Heart left ventricle (tissue), 16 donors: ENCODE measurements at regions not wholly inside any gene's neighbourhood (a gene's known extent, or its start where the extent isn't known, plus 50 kb on each side); places are given as distances from the start of the nearest gene placed in this dataset.

ENCODE experiments used
- ATAC-seq, 4 donors: fragments of 200-7000 bp; cut with Tn5 transposase; one replicate each; pipeline ENCODE4 v1.9.1; 2020 to 2022; ENCODE audit warnings: moderate library complexity in 4 of 4, mild to moderate bottlenecking in 3 of 4, moderate number of reproducible peaks in 1 of 4
- DNase-seq, 5 donors: peaks; one replicate each; pipeline ENCODE4 v3.0.0-alpha.2; 2020
- H3K27ac ChIP-seq, 12 donors: fragments of 200-600 bp; sonication (generic) in 4 of 12; one replicate each; pipeline versions ENCODE4 v1.5.0 to v1.8.0; 2016 to 2022; ENCODE audit warnings: mild to moderate bottlenecking in 2 of 12
- H3K27me3 ChIP-seq, 9 donors: fragments of 200-600 bp; sonication (generic) in 2 of 9; one replicate each; pipeline versions ENCODE4 v1.5.1 to v1.8.0; 2016 to 2022; ENCODE audit warnings: mild to moderate bottlenecking in 3 of 9
- H3K36me3 ChIP-seq, 9 donors: fragments of 200-600 bp; sonication (generic) in 2 of 9; one replicate each; pipeline versions ENCODE4 v1.5.0 to v1.8.0; 2018 to 2022; ENCODE audit warnings: mild to moderate bottlenecking in 2 of 9
- H3K4me1 ChIP-seq, 12 donors: fragments of 200-600 bp; sonication (generic) in 4 of 12; one replicate each; pipeline versions ENCODE4 v1.5.0 to v1.8.0; 2016 to 2022; ENCODE audit warnings: mild to moderate bottlenecking in 3 of 12
- H3K4me3 ChIP-seq, 12 donors: fragments of 200-600 bp; sonication (generic) in 4 of 12; one replicate each; pipeline versions ENCODE4 v1.5.0 to v1.8.0; 2017 to 2022; ENCODE audit warnings: mild to moderate bottlenecking in 9 of 12, moderate library complexity in 4 of 12
- H3K9me3 ChIP-seq, 12 donors: fragments of 200-600 bp; sonication (generic) in 4 of 12; one replicate each; pipeline versions ENCODE4 v1.5.0 to v1.8.0; 2016 to 2022; ENCODE audit warnings: mild to moderate bottlenecking in 1 of 12
- POLR2A ChIP-seq, 2 donors: fragments of 450-650 bp; IDR thresholded peaks; one replicate each; pipeline ENCODE4 v1.6.1; 2017; ENCODE audit warnings: antibody characterized with exemption in 2 of 2, mild to moderate bottlenecking in 2 of 2, moderate library complexity in 2 of 2
- WGBS, 4 donors: extraction: QIAGEN DNeasy Blood & Tissue Kit in 2 of 4; methylation state at CpG; one replicate each; pipeline versions ENCODE4 v1.1.5 to v1.1.7; 2013 to 2018; 5-methylcytosine and 5-hydroxymethylcytosine counted together
- intact Hi-C, 10 donors: fragments of 100-400 bp; cut with DNase I; formaldehyde crosslinking; loops; one replicate each; pipeline versions ENCODE4 v1.11.1 to v1.14.2; 2022
- TF ChIP-seq, protein P1 (sequence below), 12 donors: fragments of 200-600 bp; sonication (generic) in 4 of 12; IDR thresholded peaks; one replicate each; pipeline versions ENCODE4 v1.5.0 to v1.8.0; 2018 to 2022; ENCODE audit warnings: antibody characterized with exemption in 12 of 12, mild to moderate bottlenecking in 5 of 12
- donor health status: ischemic (EF 13 %, LVEDD 7.1; RV severe dilation, severe dysfunction).
- donor health status: healthy with polysubstance abuse.
- donor health status: DM: no; HTN: yes; CAD: no.
- donor health status: DM: no; HTN: no; CAD: no.
- donor health status: ischemic (EF 25% LVEDD 6.9; RV normal size, moderate dysfunction).
- donor health status: ischemic (EF 25% LVEDD 5.7; RV mildly dilated, moderate dysfunction).
- donor health status: healthy.
- donor health status: DM: yes; HTN: yes; CAD: no.
- donor health status: ischemic (EF 35%, LVEDD 5.7; RV mildly dilated, moderate dysfunction).
- donor health status: nonischemic (EF 11% LVEDD 7.7; RV severe dilation, severe dysfunction).
- donor health status: DM: yes; HTN: yes; CAD: no.
- donor health status: PGD.
- donor health status: ischemic (EF 29% LVEDD 5.4; RV normal size, mild dysfunction).
- donor health status: nonischemic (EF 23%, LVEDD 6.1; RV moderate dilation, normal function).

DNA sequence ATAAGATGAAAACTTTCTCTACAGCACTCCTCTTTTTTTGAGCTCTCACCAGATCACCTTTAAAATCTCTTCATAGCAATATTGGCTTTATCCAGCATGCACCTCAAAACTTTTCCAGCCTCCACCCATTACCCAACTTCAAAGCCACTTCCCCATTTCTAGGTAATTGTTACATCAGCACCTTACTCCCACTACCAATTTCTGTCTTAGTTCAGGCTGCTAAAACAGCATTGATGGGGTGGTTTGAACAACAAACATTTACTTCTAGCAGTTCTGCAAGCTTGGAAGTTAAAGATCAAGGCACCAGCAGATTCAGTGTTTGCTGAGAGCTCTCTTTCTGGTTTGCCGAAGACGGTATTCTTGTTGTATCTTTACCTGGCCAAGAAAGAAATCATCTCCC lies 114.0 kb upstream of the SLC39A10 start:
- H3K4me3 ChIP-seq, result no peak overlapping the region
- H3K4me1 ChIP-seq, result peaks cover 0 to 12% (median 0%) of the 10 kb centered on the region in 12 donors
- peaks cover 0 to 5% (median 0%) of the 10 kb centered on the region in 12 donors for H3K9me3 ChIP-seq
- H3K27ac ChIP-seq, result no peak overlapping the region
- intact Hi-C loops, result no loop called here
- TF ChIP-seq, protein P1, sequence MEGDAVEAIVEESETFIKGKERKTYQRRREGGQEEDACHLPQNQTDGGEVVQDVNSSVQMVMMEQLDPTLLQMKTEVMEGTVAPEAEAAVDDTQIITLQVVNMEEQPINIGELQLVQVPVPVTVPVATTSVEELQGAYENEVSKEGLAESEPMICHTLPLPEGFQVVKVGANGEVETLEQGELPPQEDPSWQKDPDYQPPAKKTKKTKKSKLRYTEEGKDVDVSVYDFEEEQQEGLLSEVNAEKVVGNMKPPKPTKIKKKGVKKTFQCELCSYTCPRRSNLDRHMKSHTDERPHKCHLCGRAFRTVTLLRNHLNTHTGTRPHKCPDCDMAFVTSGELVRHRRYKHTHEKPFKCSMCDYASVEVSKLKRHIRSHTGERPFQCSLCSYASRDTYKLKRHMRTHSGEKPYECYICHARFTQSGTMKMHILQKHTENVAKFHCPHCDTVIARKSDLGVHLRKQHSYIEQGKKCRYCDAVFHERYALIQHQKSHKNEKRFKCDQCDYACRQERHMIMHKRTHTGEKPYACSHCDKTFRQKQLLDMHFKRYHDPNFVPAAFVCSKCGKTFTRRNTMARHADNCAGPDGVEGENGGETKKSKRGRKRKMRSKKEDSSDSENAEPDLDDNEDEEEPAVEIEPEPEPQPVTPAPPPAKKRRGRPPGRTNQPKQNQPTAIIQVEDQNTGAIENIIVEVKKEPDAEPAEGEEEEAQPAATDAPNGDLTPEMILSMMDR (IDR thresholded peaks at IDR 0.05), result no peak
- WGBS, 4 donors, result 94 to 99% (median 98%) methylated on average over 2 of the region's 2 CpGs
- ATAC-seq (no peak), DNase-seq (no peak)
- no peaks in the 10 kb centered on the region for H3K36me3 ChIP-seq
- H3K27me3 ChIP-seq, result no peaks in the 10 kb centered on the region

DNA sequence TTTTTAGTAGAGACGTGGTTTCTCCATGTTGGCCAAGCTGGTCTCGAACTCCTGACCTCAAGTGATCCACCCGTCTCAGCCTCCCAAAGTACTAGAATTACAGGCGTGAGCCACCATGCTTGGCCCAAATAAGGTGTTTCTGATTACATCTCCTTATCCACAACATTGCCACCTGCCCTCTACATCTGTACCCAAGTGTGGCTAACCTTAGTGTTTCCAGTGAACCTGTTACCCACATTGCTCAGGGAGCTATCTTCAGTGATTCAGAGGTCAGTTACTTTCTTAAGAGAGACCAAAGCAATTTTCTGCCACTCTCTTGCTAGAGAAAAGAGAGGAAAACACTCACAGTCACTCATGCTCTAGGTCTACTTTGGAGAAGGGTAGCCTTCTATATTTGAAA lies 115.0 kb upstream of the SLC39A10 start:
- no peak for DNase-seq
- TF ChIP-seq POLR2A (IDR thresholded peaks at IDR 0.05), result no peak
- TF ChIP-seq, protein P1 (IDR thresholded peaks at IDR 0.05), result no peak
- no peaks in the 10 kb centered on the region for H3K36me3 ChIP-seq
- intact Hi-C loops, result no loop called here
- H3K27ac ChIP-seq, result no peak overlapping the region
- H3K27me3 ChIP-seq, result no peaks in the 10 kb centered on the region
- H3K9me3 ChIP-seq, result no peaks in the 10 kb centered on the region
- peaks cover 0 to 20% (median 0%) of the 10 kb centered on the region in 12 donors for H3K4me1 ChIP-seq
- H3K4me3 ChIP-seq, result no peak overlapping the region
- no peak for ATAC-seq
- 70 to 95% (median 74%) methylated on average over 4 of the region's 4 CpGs for WGBS, 4 donors

DNA sequence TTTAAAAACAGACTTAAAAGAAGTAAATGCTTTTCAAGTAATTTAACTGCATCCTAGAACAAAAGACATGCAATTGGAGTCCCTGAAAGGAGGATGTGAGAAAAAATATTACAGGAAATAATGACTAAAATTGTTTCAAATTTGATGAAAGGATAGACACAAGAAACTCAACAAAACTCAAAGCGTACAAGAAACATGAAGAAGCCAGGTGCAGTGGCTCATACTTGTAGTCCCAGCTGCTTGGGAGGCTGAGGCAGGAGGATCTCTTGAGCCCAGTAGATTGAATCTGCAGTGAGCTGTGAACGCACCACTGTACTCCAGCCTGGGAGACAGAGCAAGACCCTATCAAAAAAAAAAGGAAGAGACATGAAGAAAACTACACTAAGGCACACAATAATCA lies 118.1 kb upstream of the SLC39A10 start:
- Histone ChIP-seq H3K4me1 (peaks cover 0 to 51% (median 1%) of the 10 kb centered on the region in 12 donors), H3K9me3 (no peaks in the 10 kb centered on the region), H3K27ac (no peak overlapping the region), H3K36me3 (no peaks in the 10 kb centered on the region), H3K27me3 (no peaks in the 10 kb centered on the region), H3K4me3 (no peak overlapping the region)
- DNase-seq, result no peak
- intact Hi-C loops, result no loop called here
- no peak for ATAC-seq
- TF ChIP-seq POLR2A (IDR thresholded peaks at IDR 0.05), result no peak
- TF ChIP-seq, protein P1 (IDR thresholded peaks at IDR 0.05), result no peak
- 90 to 93% (median 91%) methylated on average over 2 of the region's 2 CpGs for WGBS, 4 donors

DNA sequence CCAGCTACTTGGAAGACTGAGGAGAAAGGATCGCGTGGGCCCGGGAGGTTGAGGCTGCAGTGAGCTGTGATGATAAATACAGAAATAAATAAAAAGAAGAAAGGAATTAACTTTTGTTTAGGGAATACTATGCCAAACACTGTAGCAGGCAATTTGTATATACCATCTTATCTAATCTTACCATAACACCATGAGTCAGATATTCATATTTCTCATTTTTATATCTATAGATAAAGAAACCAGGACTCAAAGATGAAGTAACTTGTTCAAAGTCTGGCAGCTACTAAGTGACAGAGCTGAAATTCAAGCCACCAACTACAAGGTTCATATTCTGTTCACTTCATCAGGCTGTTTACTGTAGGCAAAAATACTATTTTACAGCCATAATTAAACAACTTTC lies 119.2 kb upstream of the SLC39A10 start:
- no peaks in the 10 kb centered on the region for H3K27me3 ChIP-seq
- ATAC-seq (no peak), DNase-seq (no peak)
- TF ChIP-seq, protein P1 (IDR thresholded peaks at IDR 0.05), result no peak
- TF ChIP-seq POLR2A (IDR thresholded peaks at IDR 0.05), result no peak
- intact Hi-C loops, result no loop called here
- H3K9me3 ChIP-seq, result no peaks in the 10 kb centered on the region
- H3K27ac ChIP-seq, result no peak overlapping the region
- WGBS, 4 donors, result 94 to 98% (median 96%) methylated on average over 3 of the region's 3 CpGs
- H3K36me3 ChIP-seq, result no peaks in the 10 kb centered on the region
- peaks cover 0 to 58% (median 6%) of the 10 kb centered on the region in 12 donors for H3K4me1 ChIP-seq
- no peak overlapping the region for H3K4me3 ChIP-seq
